GM23248 (cell line): ENCODE measurements at regions not wholly inside any gene's neighbourhood (a gene's known extent, or its start where the extent isn't known, plus 50 kb on each side); places are given as distances from the start of the nearest gene placed in this dataset.

Experiments
- DNase-seq: peaks from one replicate; pipeline ENCODE4 v3.0.0-alpha.2; 2015
- H2AFZ ChIP-seq: fragments of 200-600 bp; sonication (generic); 2 replicates; pipeline ENCODE4 v1.6.1; 2016; ENCODE audit warnings: antibody characterized with exemption
- H3F3A ChIP-seq: fragments of 200-600 bp; sonication (generic); 2 replicates; pipeline ENCODE4 v1.6.1; 2016; ENCODE audit warnings: mild to moderate bottlenecking, antibody characterized with exemption, mixed run types; ENCODE audit not compliant: insufficient read depth
- H3K27ac ChIP-seq: fragments of 200-600 bp; sonication (generic); 2 replicates; pipeline ENCODE4 v1.5.1; 2016; ENCODE audit warnings: mild to moderate bottlenecking
- H3K27me3 ChIP-seq: fragments of 200-600 bp; sonication (generic); replicated peaks from 2 replicates; pipeline ENCODE4 v1.6.1; 2016; ENCODE audit warnings: mild to moderate bottlenecking; ENCODE audit not compliant: insufficient read depth
- H3K36me3 ChIP-seq: fragments of 200-600 bp; sonication (generic); 2 replicates; pipeline ENCODE4 v1.6.1; 2016; ENCODE audit warnings: low read depth, mild to moderate bottlenecking
- H3K4me1 ChIP-seq: fragments of 200-600 bp; sonication (generic); 2 replicates; pipeline ENCODE4 v1.6.1; 2016; ENCODE audit warnings: mild to moderate bottlenecking; ENCODE audit not compliant: insufficient read depth
- H3K4me2 ChIP-seq: fragments of 200-600 bp; sonication (generic); one replicate; pipeline ENCODE4 v1.6.1; 2016; ENCODE audit warnings: mild to moderate bottlenecking; ENCODE audit not compliant: unreplicated experiment
- H3K4me3 ChIP-seq: fragments of 200-600 bp; sonication (generic); 2 replicates; pipeline ENCODE4 v1.5.1; 2016; ENCODE audit warnings: mild to moderate bottlenecking
- H3K79me2 ChIP-seq: fragments of 200-600 bp; sonication (generic); 2 replicates; pipeline ENCODE4 v1.6.1; 2016; ENCODE audit warnings: mild to moderate bottlenecking; ENCODE audit not compliant: insufficient read depth
- H3K9ac ChIP-seq: fragments of 200-600 bp; sonication (generic); 2 replicates; pipeline ENCODE4 v1.6.1; 2016; ENCODE audit warnings: mild to moderate bottlenecking
- H3K9me2 ChIP-seq: fragments of 200-600 bp; sonication (generic); 2 replicates; pipeline ENCODE4 v1.6.1; 2016; ENCODE audit warnings: mixed run types, mild to moderate bottlenecking, moderate library complexity; ENCODE audit not compliant: insufficient read depth
- H3K9me3 ChIP-seq: fragments of 200-600 bp; sonication (generic); one replicate; pipeline ENCODE4 v1.6.1; 2017; ENCODE audit warnings: low read depth
- H4K20me1 ChIP-seq: fragments of 200-600 bp; sonication (generic); 2 replicates; pipeline ENCODE4 v1.6.0; 2016; ENCODE audit not compliant: insufficient read depth
- EZH2 ChIP-seq: fragments of 200-600 bp; sonication (generic); IDR thresholded peaks from 2 replicates; pipeline ENCODE4 v1.6.1; 2018; ENCODE audit warnings: antibody characterized with exemption, mild to moderate bottlenecking; ENCODE audit not compliant: insufficient read depth, poor library complexity, severe bottlenecking
- EZH2phosphoT487 ChIP-seq: fragments of 200-600 bp; sonication (generic); IDR thresholded peaks from 2 replicates; pipeline ENCODE4 v1.6.1; 2018; ENCODE audit warnings: antibody characterized with exemption, moderate library complexity, mild to moderate bottlenecking, low read depth; ENCODE audit not compliant: insufficient read depth
- WGBS, 2 experiments: methylation state at CpG; one replicate each; pipeline ENCODE4 v1.1.6; 2015 to 2017; ENCODE audit warnings: low lambda C conversion rate in 2 of 2, low coverage in 1 of 2; ENCODE audit errors: missing lambda C conversion rate in 2 of 2; 5-methylcytosine and 5-hydroxymethylcytosine counted together
- in situ Hi-C: fragments of 300-500 bp; cut with MboI; formaldehyde crosslinking; loops from 2 replicates; pipeline ENCODE4 v1.15.0; 2020

- no peaks in the 10 kb centered on the region for H3K9me3 ChIP-seq
- H3K9me2 ChIP-seq = no peaks in the 10 kb centered on the region; the same call in 1 of the 2 replicates
- no peaks in the 10 kb centered on the region for H3F3A ChIP-seq
- H2AFZ ChIP-seq = no peak overlapping the region
- no peaks in the 10 kb centered on the region for H3K4me1 ChIP-seq
- H4K20me1 ChIP-seq = no peaks in the 10 kb centered on the region
- no peak overlapping the region for H3K4me3 ChIP-seq
- in situ Hi-C loops = no loop called here
- H3K4me2 ChIP-seq = no peak overlapping the region
- no peaks in the 10 kb centered on the region for H3K79me2 ChIP-seq
- no peak for TF ChIP-seq EZH2phosphoT487
- TF ChIP-seq EZH2 = no peak
- no peak for DNase-seq
- H3K9ac ChIP-seq = no peak overlapping the region
- H3K27ac ChIP-seq = no peak overlapping the region
- no peaks in the 10 kb centered on the region for H3K36me3 ChIP-seq
- no peaks in the 10 kb centered on the region for H3K27me3 ChIP-seq
- WGBS, 2 experiments = 7 to 8% methylated on average over 4 of the region's 4 CpGs
These were observed 1630.1 kb upstream of the TENM4 start for GRCh38 chr11:81070948-81071347.

GRCh38 chr11:81059356-81059755 lies 1618.5 kb upstream of the TENM4 start:
- TF ChIP-seq EZH2 (no peak), EZH2phosphoT487 (no peak)
- H4K20me1 ChIP-seq = no peaks in the 10 kb centered on the region
- WGBS, 2 experiments = 0 to 3% methylated on average over 1 of the region's 1 CpG

GRCh38 chr11:81052344-81053158 lies 1611.7 kb upstream of the TENM4 start:
- H3K4me3 ChIP-seq = no peak overlapping the region

More at GRCh38 chr11:81059356-81059755, 1618.5 kb upstream of the TENM4 start:
- Histone ChIP-seq H3K4me1 (no peaks in the 10 kb centered on the region), H3F3A (no peaks in the 10 kb centered on the region), H3K4me2 (no peak overlapping the region), H3K4me3 (no peak overlapping the region), H2AFZ (no peak overlapping the region), H3K9me2 (no peaks in the 10 kb centered on the region), H3K9ac (no peak overlapping the region), H3K36me3 (no peaks in the 10 kb centered on the region), H3K27me3 (no peaks in the 10 kb centered on the region), H3K27ac (no peak overlapping the region), H3K79me2 (no peaks in the 10 kb centered on the region), H3K9me3 (no peaks in the 10 kb centered on the region)
- in situ Hi-C loops = no loop called here
- DNase-seq = no peak

GRCh38 chr11:81039916-81040524 lies 1599.2 kb upstream of the TENM4 start:
- Histone ChIP-seq H3K4me3 (no peak overlapping the region), H3F3A (no peaks in the 10 kb centered on the region), H3K4me2 (no peak overlapping the region), H3K79me2 (no peaks in the 10 kb centered on the region), H2AFZ (no peak overlapping the region), H3K9me3 (no peaks in the 10 kb centered on the region), H3K9me2 (no peaks in the 10 kb centered on the region), H3K4me1 (no peaks in the 10 kb centered on the region), H4K20me1 (no peaks in the 10 kb centered on the region), H3K9ac (no peak overlapping the region), H3K27me3 (no peaks in the 10 kb centered on the region), H3K36me3 (no peaks in the 10 kb centered on the region), H3K27ac (no peak overlapping the region)
- WGBS, 2 experiments = 5 to 8% methylated on average over 2 of the region's 2 CpGs
- in situ Hi-C loops = no loop called here
- no peak for TF ChIP-seq EZH2phosphoT487
- no peak for TF ChIP-seq EZH2
- no peak for DNase-seq

More at GRCh38 chr11:81052344-81053158, 1611.7 kb upstream of the TENM4 start:
- H3K9me2 ChIP-seq = no peaks in the 10 kb centered on the region
- no peaks in the 10 kb centered on the region for H4K20me1 ChIP-seq
- no peak for TF ChIP-seq EZH2phosphoT487
- TF ChIP-seq EZH2 = no peak
- no peaks in the 10 kb centered on the region for H3K9me3 ChIP-seq
- H3K9ac ChIP-seq = no peak overlapping the region
- no peak overlapping the region for H2AFZ ChIP-seq
- no peak overlapping the region for H3K27ac ChIP-seq
- no peak overlapping the region for H3K4me2 ChIP-seq
- H3K79me2 ChIP-seq = no peaks in the 10 kb centered on the region
- H3K36me3 ChIP-seq = no peaks in the 10 kb centered on the region
- in situ Hi-C loops = no loop called here
- no peak for DNase-seq
- WGBS, 2 experiments = 17% methylated on average over 3 of the region's 3 CpGs
- no peaks in the 10 kb centered on the region for H3F3A ChIP-seq
- H3K27me3 ChIP-seq = no peaks in the 10 kb centered on the region
- H3K4me1 ChIP-seq = no peaks in the 10 kb centered on the region
